Activated CD4-positive, alpha-beta T cell treated with anti-CD3 and anti-CD28 coated beads, Interleukin-2, Interleukin-6, amounts not matched to agents 100 ng/mL and 50 ng/mL, durations not matched to agents 16 hours and 8 hours (primary cell): ENCODE measurements at regions not wholly inside any gene's neighbourhood (a gene's known extent, or its start where the extent isn't known, plus 50 kb on each side); places are given as distances from the start of the nearest gene placed in this dataset.

Source experiments
- DNase-seq: peaks from one replicate; pipeline ENCODE4 v3.0.0-alpha.2; 2020

DNA sequence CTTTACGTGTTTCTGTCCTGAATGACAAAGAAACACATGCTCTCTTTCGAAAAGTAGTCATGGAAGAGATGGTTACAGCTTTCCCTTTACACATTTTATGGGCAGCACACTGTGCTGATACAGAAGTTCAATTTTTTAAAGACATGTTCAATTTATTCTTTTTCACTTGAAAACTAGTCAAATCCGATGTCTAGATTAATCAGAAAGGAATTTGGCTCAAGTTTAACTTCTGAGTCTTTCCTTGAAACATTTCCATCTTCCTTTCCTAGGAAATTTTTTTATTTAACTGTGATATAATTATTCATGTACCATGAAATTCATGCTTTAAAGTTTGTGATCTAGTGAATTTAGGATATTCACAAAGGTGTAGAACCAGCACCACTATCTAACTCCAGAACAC lies 360.1 kb downstream of the TNS3 start:
- no peak for DNase-seq

DNA sequence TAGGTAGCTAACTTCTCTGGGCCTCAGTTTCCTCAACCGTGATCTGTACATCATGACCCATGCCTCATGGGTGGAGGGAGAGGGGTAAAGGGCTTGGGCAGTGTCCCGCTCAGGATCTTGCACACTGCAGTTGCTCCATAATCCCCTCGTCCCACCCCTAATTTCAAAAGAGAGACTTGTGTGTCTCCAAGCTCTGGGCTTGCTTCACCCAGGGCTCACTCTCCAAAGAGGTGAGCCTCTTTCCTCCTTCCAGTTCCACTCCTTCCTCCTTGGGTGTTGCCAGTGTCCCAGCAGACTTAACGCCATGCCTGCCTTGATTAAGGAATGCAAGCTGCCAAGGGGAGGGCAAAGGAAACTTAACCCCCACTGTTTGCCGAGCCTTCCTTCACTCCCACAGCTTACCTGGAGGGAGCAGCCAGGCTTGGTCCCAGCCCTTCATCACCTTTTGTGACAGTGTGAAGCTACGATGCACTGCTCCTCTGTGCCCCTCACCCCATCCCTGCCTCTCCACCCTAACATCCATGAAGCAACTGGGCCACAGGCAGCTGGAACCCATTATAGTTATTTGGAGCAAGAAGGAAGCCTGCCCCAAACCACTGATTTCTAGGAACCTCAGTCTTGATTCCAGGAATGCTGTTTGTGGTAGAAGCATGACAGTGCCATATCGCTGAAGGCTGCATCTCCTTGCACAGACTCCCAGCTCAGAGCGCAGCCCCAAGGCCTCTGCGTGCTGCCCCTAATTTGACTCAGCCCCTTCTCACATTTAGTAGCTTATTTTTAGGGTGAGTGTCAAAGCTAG lies 363.3 kb downstream of the TNS3 start:
- DNase-seq, result no peak

DNA sequence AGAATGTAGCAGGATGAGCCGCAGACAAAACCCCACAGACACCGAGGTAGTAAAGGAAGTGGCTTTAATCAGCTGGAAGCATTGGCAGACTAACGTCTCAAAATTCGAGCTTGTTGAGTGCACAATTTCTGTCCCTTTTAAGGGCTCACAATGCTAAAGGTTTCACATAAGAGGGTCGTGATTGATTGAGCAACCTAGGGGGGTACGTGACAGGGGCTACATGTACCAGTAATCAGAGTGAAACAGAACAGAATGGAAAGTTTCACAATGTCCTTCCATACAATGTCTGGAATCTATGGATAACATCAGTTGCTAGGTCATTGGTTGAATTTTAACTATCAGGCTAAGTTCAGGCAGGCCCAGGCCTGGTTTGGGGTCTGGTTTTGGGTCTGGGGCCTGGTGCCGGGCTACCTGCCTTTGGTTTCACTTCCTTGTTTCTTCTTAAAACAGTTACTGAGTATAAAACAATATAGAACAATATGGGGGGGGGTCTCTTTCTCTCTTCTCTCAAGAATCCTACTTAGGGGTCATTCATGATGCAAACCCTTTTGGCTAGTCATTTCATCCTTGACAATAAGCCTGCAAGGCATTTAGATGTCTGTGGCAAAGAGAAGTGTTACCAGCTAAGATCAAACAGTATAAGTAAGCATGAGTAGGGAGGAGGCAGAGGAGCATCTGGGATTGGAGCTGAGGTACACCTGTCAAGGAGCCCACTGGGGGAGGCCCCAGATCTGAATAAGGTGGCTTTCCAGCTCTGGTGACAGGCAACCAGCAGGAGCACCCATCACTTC lies 364.1 kb downstream of the TNS3 start:
- DNase-seq, result no peak

DNA sequence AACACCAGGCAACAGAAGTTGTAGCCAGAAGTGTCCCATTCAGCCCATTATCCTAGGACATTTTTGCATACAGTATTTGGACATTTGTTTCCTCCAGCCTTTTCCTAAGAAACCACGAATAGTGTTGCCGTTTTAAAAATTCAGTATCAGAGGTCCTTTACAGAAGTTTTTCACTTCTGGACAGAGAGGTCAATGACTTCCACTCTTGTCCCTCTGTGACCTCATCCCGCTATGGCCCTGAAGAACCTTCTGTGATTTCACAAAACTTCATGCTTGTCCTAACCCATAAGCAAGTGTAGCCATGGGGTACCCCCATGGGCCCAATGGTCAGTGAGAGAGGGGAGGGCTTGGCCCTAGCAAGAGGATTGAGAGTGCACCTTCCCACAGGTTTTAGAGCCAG lies 364.8 kb downstream of the TNS3 start:
- no peak for DNase-seq

DNA sequence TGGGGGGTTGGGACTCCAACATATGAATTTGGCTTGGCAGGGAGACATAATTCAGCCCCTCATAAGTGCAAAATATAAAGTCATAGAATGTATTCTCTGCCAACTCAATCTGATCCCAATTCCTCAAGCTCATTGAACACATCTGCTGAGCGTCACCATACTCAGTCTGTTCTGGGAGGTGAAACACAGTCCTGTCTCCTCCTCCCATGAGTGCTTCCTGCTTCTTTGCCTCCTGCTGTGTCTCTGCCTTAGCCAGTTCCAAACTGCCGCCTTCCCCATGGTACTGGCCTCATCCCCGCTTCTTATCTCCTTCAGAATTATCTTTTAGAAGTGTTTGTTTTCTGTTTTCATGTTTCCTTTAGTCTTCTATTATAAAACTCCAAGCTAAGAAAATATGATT lies 365.5 kb downstream of the TNS3 start:
- no peak for DNase-seq

DNA sequence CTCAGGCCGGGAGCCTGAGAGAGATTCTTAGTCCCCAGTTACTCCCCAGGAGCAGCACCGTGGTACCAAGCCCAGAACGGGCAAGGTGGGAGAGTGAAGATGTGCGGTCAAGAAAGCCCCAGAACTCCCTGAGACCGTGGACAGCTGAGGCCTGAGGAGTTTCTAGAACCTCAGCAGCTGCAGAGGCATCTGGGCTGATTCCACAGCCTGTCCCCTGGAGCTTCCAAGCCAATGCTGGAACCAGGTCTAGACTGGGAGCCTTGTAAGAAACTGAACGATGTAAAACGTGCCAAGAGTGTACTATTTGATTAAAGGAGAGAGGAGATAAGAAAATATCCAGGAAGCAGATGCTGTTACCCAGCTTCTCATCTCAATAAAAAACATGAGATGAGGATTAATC lies 366.3 kb downstream of the TNS3 start:
- no peak for DNase-seq

DNA sequence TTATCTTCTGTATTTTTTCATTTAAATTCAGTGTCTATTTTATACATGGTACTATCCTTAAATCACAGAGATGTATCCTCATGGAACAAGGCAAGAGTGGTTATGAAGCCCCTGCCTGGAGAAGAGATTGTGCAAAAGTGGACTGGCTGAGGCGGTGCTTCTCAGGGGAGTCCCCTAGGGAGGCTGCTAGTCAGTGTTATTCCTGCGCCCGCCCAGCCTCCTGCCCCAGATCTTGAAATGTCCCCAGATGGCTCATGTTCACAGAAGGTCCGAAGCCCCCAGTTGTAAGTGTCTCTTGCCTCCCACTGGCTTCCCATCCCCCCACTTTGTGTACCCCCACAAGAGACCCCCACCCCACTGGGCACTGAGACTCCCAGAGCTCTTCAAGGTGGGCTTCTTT lies 366.9 kb downstream of the TNS3 start:
- DNase-seq, result no peak

DNA sequence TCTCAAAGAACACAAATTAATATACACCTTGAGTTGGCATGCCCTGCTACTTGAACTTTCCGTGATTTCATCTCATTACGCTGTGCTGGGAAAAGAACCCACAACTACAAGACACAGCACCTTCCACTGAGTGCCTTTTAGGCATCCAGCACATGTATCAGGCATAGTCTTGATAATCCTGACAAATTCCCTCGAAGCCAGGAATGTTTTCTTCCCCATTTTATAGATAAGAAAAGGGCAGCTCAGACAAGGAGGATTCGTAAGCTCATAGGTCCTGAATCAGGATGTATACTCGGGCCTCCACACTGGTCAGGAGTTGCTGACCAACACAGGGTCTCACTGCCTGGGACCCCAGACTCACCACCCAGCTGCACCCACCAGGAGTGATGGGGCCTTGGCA lies 368.6 kb downstream of the TNS3 start:
- no peak for DNase-seq

DNA sequence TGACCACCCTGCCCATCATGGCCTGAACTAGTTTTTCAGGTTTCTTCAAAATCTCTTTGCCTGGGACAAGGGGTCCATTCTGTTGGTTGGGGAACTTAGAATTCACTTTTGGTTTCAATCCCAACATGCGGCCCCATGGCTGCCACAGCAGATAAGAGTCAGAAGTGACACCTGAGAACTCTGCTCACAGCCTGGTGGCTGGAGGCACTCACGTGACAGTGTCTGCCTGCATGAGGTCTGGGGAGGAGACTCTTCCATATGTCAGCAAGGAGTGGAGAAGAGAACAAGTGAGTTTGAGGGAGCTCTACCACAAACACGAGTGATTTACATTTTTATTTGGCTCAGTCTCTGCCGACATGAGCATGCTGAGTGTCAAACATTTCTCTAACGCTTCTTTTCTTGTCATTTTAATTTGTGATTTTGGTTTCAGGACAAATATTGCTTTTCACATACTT lies 370.4 kb downstream of the TNS3 start:
- no peak for DNase-seq

DNA sequence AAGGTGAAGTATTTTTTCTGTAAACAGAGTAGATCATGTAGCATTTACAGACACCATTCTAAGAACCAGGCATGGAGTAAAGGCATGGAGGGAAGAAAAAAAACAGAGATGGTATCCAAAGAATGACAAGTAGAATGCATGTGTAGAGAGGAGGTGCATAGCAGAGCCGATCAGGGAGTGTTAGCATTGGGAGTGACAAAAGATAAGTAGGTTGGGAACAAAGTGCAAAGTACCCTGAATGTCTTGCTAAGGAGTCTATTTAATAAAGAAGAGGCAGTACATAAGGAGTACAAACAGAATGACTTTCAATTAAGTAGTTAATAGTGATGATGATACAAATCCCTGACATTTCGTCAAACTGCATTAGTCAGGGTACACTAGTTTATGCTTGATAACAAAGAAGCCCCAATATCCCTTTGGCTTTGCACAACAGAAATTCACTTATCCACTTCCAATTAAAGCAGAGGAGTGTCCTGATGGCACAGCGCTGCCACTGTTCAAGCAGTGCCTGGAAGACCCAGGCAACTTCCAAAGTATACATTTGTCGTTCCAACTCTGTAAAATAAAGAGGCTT lies 371.5 kb downstream of the TNS3 start:
- no peak for DNase-seq

DNA sequence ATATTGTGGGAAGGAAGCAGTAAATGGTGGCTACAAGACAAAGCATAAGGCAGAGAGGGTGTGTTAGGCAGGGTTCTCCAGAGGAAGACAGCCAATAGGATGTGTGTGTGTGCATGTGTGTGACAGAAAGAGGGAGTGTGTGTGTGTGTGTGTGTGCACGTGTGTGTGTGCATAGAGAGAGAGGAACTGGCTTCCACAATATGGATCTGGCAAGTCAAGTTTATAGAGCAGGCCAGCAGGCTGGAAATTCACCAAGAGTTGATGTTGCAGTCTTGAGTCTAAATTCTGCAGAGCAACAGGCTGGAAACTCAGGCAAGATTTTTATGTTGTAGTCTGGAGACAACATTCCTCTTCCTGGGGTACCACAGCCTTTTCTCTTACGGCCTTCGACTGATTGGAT lies 374.0 kb downstream of the TNS3 start:
- DNase-seq, result no peak

DNA sequence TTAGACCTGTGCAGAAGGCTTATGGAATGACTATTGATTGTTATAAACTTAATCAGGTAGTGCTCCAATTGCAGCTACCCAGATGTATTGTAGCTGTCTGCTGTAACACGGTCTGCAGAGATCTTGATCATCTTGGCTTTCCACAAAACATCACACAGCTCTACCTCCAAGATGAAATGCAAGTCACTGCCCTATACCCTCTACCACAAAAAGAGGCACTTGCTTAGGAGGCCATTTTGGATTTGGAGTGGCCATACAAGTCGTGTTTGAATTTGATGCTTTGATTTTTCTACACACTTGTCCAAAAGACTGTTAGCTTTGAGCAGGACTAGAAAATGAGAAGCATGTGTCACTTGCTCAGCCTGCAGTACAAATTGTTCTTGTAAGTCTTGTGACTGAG lies 377.2 kb downstream of the TNS3 start:
- DNase-seq, result no peak

DNA sequence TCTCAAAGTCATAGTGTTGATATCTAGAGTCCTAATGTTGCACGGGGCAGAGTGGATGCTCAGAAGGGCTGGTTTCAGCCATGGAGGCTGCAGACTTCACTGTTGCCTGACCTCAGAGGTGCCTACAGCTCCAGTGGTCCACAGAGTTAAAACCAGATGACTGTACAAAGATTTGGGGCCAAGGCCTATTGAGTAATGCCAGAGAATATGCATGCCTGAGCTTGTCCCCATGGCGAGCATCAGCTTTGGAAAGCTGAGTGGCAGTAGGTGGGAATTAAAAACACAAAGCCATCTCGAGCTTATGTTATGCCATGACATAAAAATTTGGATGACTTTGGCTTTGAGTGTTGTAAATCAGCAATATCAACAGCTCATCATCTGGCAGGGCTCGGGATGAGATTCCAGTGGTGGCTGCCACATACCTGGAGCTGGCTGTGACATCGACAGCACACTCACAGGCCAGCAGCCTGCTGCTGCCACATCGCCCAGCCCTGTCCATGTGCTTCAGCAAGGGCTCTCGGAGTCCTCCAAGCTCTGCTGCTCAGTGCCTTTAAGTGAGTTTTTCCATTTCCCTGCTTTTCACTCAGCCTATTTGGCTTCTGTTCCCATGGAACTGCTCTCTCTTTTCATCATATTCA lies 379.6 kb downstream of the TNS3 start:
- DNase-seq, result no peak

DNA sequence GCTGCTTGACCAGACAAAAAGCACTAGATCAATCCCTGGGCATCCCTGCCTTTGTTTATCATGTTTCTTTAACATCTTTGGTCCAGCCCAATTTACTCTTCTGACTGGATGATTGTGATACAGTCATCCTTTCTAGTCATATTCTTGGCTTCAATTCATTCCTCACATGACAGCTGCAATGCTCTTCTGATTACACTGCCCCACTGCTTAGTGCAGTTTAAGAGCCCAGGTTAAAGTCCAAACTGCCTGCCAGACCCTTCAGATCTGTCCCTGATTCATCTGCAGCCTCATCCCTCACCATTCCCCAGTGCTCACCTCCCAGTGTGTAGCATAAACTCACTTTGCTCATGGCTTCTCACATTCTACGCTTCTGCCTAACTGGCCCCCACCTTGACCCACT lies 383.8 kb downstream of the TNS3 start:
- no peak for DNase-seq

DNA sequence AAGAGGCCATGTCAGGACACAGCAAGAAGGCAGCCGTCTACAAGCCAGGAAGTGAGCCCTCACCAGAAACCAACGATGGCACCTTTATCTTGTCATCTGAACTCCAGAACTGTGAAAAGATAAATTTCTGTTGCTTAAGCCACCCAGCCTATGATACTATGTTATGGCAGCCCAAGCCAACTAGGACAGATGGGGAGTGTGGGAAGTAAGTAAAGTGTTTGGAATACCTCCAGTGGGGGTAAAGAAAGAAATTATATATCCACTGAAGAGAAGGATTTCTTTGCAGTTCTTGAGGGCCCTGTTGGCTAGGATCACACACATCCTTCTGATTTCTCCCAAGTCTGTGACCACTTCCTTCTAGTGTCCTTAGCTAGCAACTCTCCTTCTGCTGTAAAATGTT lies 384.4 kb downstream of the TNS3 start:
- DNase-seq, result no peak

DNA sequence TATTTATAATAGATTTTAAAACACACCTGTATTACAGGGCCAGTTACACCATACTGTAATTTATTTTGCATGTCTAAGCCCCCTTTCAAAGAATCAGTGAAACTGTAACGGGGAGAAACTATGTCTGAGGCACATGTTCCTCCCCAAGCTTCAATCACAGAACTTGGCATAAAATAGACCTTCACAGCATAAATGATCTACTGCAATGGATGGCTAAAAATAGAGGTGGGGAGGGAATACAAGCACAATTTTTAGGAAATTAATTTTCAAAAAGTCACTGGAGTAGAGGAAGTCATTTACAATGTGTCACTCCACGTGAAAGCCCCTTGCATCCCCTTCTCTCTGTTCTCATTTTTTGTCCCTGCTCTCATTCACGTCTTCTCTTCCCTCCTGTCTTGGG lies 385.2 kb downstream of the TNS3 start:
- no peak for DNase-seq

DNA sequence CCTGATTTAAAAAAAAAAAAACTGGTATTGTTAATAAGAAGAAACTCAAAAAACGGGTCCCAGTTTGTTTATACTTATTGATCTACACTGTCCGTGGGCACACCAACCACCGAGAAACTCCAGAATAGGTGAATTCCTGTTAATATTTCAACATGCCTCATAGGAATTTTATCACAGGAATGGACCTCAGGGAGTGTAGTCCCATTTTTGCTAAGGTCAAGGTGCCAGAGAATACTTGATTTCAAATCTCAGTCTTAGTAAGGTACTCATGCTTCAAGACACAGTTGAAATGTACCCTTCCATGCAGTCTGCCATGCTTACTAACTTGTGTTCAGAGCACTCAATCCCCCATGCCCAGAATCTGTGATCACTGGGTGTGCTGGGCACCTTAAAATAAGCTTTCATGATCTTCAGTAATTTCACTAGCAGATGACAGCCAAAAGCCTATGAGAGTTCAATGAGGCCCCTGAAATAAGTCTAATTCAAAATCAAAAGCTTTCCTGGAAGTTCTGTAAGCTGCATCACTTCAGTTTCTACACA lies 385.7 kb downstream of the TNS3 start:
- no peak for DNase-seq

DNA sequence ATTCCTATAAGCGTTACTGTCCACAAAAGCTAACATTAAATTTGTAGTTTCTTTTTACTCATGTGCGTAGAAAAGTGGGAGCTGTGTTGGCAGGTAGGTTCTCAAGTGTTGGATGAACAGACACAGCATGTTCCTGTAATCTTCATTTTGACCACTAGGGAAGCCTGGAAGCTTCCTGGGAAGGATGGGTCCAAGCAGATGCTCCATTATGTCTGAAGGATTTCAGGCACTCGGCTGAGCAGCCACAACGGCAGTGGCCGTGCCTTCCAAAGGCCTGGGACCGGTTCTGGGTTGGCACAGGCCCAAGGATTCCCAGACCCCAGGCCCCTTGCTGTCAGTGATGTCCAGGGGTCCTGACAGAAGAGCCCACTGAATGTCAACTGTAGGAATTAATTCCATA lies 386.3 kb downstream of the TNS3 start:
- no peak for DNase-seq

DNA sequence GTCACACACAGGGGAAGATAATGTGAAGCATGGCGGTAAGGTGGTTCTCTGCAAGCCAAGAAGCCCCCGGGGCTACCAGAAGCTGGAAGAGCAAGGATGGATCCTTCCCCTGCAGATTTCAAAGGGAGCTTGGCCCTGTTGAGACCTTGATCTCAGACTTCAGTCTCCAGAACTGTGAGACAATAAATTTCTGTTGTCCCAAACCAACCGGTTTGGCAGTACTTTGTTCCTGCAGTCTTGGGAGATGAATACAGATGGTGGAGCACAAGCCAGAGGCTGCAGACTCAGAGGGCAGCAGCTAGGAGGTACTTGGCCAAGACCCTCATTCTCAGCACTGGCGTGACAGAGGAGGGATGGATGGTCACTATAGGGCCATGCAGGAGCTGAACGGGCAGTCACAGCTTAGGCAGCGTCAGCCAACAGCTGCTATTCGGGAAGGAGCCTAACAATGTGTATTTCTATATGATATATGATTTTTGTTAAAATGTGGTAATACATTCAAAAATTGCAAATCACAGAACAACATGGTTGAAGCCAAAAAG lies 387.3 kb downstream of the TNS3 start:
- DNase-seq, result no peak

DNA sequence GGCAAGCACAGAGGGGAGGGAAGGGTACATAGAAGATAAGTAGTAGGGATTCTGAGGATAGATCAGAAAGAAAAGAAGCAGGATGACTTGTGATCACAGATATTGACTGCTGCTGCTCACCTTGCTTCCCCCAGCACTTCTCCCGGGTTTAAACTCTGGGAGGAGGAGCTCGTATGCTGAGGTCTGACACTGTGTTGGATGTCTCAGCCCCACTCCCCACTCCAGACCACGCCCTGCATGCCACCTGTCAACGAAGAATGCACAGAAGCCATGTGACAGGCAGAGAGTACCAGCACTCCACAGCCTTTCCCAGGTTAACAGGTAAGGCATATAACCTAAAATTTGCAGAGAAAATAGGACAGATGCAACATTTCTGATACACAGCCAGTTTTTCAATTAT lies 388.9 kb downstream of the TNS3 start:
- DNase-seq, result no peak

DNA sequence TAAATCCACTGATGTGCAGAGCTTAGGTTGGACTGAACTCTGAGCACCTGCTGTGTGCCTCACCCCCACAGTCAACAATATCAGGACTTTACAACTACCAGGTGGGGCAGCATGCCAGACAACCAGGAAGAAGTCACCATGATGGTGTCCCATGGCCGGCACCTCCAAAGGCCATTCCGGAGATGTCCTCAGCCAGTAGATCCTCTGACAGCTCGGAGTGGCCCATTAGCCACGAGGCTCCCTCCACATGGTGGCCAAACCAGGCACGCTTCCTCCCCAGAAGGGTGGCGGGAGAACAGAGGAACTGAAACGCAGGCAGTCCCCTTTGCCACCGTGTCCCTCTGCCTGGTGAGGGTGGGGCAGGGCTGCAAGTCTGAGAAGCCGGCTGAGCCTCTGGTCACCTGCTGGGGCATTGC lies 390.0 kb downstream of the TNS3 start:
- no peak for DNase-seq

DNA sequence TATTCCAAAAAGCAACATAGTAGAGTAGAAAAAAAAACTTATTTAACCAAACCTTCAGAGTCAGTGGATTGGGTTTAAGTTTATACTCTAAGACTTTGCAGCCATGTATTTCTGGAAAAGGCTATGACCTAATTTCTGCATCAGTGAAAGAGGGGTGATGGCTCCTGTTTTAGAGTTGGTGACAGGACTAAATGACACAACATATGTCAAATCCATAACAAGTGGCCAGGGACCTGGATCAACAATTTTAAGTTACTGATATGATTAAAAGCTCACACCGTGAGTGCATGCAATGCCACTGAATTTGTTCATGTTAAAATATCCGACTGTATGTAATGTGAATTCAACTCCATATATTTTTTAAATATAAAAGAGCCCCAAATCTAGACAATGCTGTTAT lies 390.6 kb downstream of the TNS3 start:
- no peak for DNase-seq

DNA sequence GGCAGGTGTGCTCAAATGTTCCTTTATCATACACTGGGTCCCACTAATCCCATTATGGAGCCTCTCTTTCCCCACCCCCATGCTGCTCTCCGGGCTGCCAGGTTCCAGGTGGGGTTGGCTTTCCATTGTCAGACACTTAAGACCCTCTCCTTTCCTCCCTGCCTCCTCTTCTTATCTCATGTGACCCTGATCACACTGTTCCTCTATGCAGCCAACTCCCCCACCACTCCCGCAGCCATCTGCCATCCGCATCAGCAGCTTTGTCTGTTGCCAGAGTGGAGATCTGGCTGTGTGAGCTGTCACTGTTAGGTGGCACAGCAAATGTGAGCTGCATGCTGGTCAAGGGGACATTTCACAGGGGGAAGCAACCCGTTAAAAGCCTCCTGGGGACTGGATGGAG lies 391.4 kb downstream of the TNS3 start:
- DNase-seq, result no peak
